ENCODE measurements at regions not wholly inside any gene's neighbourhood (a gene's known extent, or its start where the extent isn't known, plus 50 kb on each side); places are given as distances from the start of the nearest gene placed in this dataset.

- TF ChIP-seq, protein P1, sequence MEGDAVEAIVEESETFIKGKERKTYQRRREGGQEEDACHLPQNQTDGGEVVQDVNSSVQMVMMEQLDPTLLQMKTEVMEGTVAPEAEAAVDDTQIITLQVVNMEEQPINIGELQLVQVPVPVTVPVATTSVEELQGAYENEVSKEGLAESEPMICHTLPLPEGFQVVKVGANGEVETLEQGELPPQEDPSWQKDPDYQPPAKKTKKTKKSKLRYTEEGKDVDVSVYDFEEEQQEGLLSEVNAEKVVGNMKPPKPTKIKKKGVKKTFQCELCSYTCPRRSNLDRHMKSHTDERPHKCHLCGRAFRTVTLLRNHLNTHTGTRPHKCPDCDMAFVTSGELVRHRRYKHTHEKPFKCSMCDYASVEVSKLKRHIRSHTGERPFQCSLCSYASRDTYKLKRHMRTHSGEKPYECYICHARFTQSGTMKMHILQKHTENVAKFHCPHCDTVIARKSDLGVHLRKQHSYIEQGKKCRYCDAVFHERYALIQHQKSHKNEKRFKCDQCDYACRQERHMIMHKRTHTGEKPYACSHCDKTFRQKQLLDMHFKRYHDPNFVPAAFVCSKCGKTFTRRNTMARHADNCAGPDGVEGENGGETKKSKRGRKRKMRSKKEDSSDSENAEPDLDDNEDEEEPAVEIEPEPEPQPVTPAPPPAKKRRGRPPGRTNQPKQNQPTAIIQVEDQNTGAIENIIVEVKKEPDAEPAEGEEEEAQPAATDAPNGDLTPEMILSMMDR (conservative IDR thresholded peaks at IDR 0.05 in 1 of 2, IDR thresholded peaks at IDR 0.05 in 1 of 2; ENCODE audit: low read depth in 1 of 2, low read length in 2 of 2), result no peak
- TF ChIP-seq EZH2 (IDR thresholded peaks at IDR 0.05; ENCODE audit: low read length, missing control alignments), result no peak
These were observed 150.8 kb upstream of the STXBP5 start for GRCh38 chr6:147053311-147053921.
